LNCaP clone FGC (cell line): ENCODE measurements at regions not wholly inside any gene's neighbourhood (a gene's known extent, or its start where the extent isn't known, plus 50 kb on each side); places are given as distances from the start of the nearest gene placed in this dataset.
A peak's percentile ranks its signal among the peaks of the same experiment; 100 is the strongest.
"Not testable (repeated sequence)": the region's sequence is repeated elsewhere in the genome, so short reads cannot be mapped to it uniquely, and the experiment has no call there.

Source experiments
- DNase-seq: peaks from one replicate; pipeline ENCODE4 v3.0.0-alpha.2; 2011; ENCODE audit warnings: low read depth
- H3K4me3 ChIP-seq: 2 replicates; pipeline ENCODE4 v1.5.1; 2011; ENCODE audit warnings: mild to moderate bottlenecking, low read depth, low read length, control low read depth
- TF ChIP-seq, protein P1 (sequence below): IDR thresholded peaks from 2 replicates; pipeline ENCODE4 v1.5.1; 2012; ENCODE audit warnings: mild to moderate bottlenecking; ENCODE audit not compliant: control insufficient read depth, insufficient read depth; ENCODE audit errors: extremely low read depth

- no peak overlapping the region for H3K4me3 ChIP-seq
- DNase-seq: no peak
- TF ChIP-seq, protein P1, sequence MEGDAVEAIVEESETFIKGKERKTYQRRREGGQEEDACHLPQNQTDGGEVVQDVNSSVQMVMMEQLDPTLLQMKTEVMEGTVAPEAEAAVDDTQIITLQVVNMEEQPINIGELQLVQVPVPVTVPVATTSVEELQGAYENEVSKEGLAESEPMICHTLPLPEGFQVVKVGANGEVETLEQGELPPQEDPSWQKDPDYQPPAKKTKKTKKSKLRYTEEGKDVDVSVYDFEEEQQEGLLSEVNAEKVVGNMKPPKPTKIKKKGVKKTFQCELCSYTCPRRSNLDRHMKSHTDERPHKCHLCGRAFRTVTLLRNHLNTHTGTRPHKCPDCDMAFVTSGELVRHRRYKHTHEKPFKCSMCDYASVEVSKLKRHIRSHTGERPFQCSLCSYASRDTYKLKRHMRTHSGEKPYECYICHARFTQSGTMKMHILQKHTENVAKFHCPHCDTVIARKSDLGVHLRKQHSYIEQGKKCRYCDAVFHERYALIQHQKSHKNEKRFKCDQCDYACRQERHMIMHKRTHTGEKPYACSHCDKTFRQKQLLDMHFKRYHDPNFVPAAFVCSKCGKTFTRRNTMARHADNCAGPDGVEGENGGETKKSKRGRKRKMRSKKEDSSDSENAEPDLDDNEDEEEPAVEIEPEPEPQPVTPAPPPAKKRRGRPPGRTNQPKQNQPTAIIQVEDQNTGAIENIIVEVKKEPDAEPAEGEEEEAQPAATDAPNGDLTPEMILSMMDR: no peak
Measured at GRCh38 chr6:167235005-167235404, 56.1 kb upstream of the UNC93A start.

DNA sequence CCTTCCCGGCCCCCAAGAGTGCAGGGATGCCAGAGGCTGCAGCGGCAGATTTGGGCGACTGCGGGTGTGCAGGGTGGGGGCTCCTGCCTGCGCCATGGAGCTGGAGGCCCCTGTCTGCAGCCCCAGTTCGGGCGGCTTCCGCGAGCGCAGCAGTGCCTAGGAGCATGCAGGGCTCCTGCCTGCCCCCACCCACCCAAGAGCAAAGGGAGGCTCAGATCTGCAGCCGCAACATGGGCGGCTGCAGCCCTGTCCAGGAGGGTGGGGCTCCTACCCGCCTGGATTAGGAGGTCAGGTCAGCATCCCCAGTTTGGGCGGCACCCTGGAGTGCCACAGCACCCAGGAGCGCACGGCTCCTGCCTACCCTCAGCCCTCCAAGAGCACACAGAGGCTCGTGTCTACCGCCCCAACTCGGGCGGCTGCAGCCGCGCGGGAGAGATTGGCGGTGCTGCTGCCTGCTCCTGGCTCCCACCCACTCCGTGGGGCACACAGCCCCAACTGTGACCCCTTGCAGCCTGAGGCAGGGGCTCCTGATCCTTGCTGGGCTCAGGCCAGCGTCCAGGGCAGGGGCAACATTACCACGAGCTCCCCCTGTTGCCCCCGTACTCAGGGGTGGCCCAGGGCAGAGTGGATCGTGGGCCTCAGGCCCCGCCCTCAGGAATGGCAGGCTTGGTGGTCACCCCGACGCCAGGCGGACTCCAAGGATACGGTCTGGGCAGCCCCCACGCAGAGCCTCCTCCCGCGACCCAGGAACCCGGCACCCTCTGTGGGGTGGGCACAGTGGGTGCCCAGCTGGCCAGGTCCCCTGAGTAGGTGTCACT is 55.5 kb upstream of the UNC93A start:
- no peak for DNase-seq
- no peak overlapping the region for H3K4me3 ChIP-seq
- TF ChIP-seq, protein P1: no peak

GRCh38 chr6:167236239-167236571 is 54.9 kb upstream of the UNC93A start:
- no peak overlapping the region for H3K4me3 ChIP-seq
- TF ChIP-seq, protein P1: no peak
- no peak for DNase-seq

DNA sequence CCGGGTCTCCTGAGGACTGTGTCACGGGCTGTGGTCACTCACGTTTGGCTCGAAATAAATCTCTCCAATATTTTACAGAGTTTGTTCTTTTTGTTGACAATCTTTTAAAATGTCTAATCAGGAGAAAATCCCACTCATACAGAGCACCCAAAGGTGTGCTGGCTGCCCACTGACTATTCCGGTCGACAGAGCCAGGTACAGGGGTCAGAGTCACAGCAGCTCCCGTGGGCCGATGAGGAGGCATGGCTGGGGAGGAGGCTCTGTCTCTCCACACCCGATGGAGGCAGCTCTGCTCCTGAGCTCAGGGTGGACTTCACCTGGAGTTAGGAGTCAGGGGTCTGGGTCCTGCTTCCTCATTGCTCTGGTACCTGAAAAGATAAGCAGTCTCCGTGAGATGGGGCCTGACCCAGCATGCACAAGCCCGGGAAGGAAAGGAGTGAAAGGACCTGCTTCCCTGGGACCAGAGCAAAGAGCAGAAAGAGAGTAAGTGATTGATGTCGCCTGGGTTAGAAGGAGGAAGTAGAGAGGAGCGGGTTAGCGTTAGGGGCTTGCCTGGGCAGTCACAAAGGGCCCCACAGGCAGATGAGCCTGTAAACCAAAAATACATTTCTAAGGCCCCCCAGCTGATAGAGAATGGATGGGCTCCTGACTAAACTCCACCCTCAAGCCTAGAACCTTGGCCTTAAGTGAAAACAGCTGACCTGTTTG is 53.5 kb upstream of the UNC93A start:
- no peak for DNase-seq
- TF ChIP-seq, protein P1: no peak
- H3K4me3 ChIP-seq: no peak overlapping the region

DNA sequence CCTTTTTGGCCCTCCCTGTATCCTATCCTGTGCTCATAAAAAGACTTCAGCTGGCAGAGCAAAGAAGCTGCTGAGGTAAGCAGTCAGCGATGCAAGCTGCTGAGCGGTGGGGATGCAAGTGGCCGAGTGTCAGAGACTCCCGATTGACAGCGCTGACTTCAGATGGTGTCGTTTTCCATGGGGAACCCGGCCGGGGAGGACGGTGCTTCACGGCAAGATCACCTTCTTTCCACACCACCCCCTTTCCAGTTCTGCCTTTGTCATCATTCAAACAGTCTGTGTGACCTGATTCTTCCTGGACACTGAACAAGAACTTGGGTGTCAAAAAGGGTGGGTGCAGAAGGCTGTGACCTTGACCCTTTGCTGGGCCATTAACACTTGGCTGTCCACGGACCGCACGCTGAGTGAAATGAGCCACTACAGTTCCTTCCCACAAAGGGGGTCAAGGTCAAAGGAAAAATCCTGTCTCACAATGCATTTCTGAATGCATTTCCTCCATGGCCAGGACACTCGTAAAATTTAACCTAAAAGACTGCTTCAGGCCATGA is 52.9 kb upstream of the UNC93A start:
- peak; percentile 27 for DNase-seq
- no peak overlapping the region for H3K4me3 ChIP-seq
- TF ChIP-seq, protein P1: no peak

GRCh38 chr6:167238694-167239467 is 52.2 kb upstream of the UNC93A start:
- TF ChIP-seq, protein P1: no peak
- no peak for DNase-seq
- H3K4me3 ChIP-seq: no peak overlapping the region

DNA sequence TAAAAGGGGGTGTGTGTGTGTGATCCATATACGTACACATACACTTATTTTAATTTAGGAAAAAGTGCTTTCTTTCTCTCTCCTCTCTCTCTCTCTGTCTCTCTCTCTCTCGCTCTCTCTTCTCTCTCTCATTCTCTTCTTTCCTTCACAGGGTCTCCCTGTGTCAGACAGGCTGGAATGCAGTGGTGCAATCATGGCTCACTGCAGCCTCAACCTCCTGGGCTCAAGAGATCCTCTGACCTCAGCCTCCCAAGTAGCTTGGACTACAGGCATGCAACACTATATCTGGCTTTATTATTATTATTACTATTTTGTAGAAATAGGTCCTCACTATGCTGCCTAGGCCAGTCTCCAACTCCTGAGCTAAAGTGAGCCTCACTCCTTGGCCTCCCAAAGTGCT is 51.6 kb upstream of the UNC93A start:
- DNase-seq: not testable (repeated sequence)

More for the DNA sequence above, 51.6 kb upstream of the UNC93A start:
- not testable (repeated sequence) for H3K4me3 ChIP-seq
